ENCODE measurements at regions not wholly inside any gene's neighbourhood (a gene's known extent, or its start where the extent isn't known, plus 50 kb on each side); places are given as distances from the start of the nearest gene placed in this dataset.
A peak's percentile ranks its signal among the peaks of the same experiment; 100 is the strongest.
"Not testable (repeated sequence)": the region's sequence is repeated elsewhere in the genome, so short reads cannot be mapped to it uniquely, and the experiment has no call there.

- Histone ChIP-seq H2BK15ac (replicated peaks; ENCODE audit: low read depth) (no peak overlapping the region), H3K4me2 (ENCODE audit: low read length) (no peak overlapping the region), H3K79me1 (ENCODE audit: low read length) (no peaks in the 10 kb centered on the region), H2BK5ac (ENCODE audit: low read length) (no peak overlapping the region), H3K9ac (ENCODE audit: low read length) (no peak overlapping the region), H3K4ac (ENCODE audit: low read depth, low read length) (no peak overlapping the region), H3K4me1 (ENCODE audit: control insufficient read depth, low read depth, low read length) (no peaks in the 10 kb centered on the region), H3K36me3 (ENCODE audit: control insufficient read depth, insufficient read depth, low read length) (no peaks in the 10 kb centered on the region), H3K27me3 (ENCODE audit: insufficient read depth, low read length, poor library complexity) (no peaks in the 10 kb centered on the region), H3K56ac (ENCODE audit: low read length) (no peak overlapping the region), H3K4me3 (ENCODE audit: low read length) (no peak overlapping the region), H2AK5ac (ENCODE audit: low read length) (no peak overlapping the region), H3K79me2 (ENCODE audit: control insufficient read depth, insufficient read depth, low read length) (no peaks in the 10 kb centered on the region), H2BK120ac (ENCODE audit: low read depth, low read length) (no peak overlapping the region), H3K27ac (ENCODE audit: low read depth, low read length) (no peak overlapping the region), H4K8ac (ENCODE audit: low read depth, low read length) (no peak overlapping the region), H3K23ac (ENCODE audit: low read length) (no peak overlapping the region), H4K5ac (ENCODE audit: low read length) (no peak overlapping the region), H3K18ac (ENCODE audit: low read length) (no peak overlapping the region)
- no peak for DNase-seq
- WGBS (ENCODE audit: extremely low coverage, insufficient coverage, low lambda C conversion rate), result no CpG with 5 or more reads among the region's 4 CpGs
These were observed 239.1 kb downstream of the FOXG1 start for GRCh38 chr14:29005647-29006046.

GRCh38 chr14:29007990-29008389 lies 241.4 kb downstream of the FOXG1 start:
- WGBS (ENCODE audit: extremely low coverage, insufficient coverage, low lambda C conversion rate), result no CpG with 5 or more reads among the region's 2 CpGs
- no peak overlapping the region for H2BK5ac ChIP-seq (ENCODE audit: low read length)
- no peak overlapping the region for H2AK5ac ChIP-seq (ENCODE audit: low read length)
- no peak overlapping the region for H3K23ac ChIP-seq (ENCODE audit: low read length)
- H4K5ac ChIP-seq (ENCODE audit: low read length), result no peak overlapping the region
- H3K18ac ChIP-seq (ENCODE audit: low read length), result no peak overlapping the region
- H3K4ac ChIP-seq (ENCODE audit: low read depth, low read length), result no peak overlapping the region
- no peak overlapping the region for H3K4me2 ChIP-seq (ENCODE audit: low read length)
- no peaks in the 10 kb centered on the region for H3K4me1 ChIP-seq (ENCODE audit: control insufficient read depth, low read depth, low read length)
- no peak overlapping the region for H2BK120ac ChIP-seq (ENCODE audit: low read depth, low read length)
- no peaks in the 10 kb centered on the region for H3K79me1 ChIP-seq (ENCODE audit: low read length)
- no peak for DNase-seq
- no peak overlapping the region for H2BK15ac ChIP-seq (replicated peaks; ENCODE audit: low read depth)
- H4K8ac ChIP-seq (ENCODE audit: low read depth, low read length), result no peak overlapping the region
- H3K79me2 ChIP-seq (ENCODE audit: control insufficient read depth, insufficient read depth, low read length), result no peaks in the 10 kb centered on the region
- no peak overlapping the region for H3K27ac ChIP-seq (ENCODE audit: low read depth, low read length)
- no peak overlapping the region for H3K4me3 ChIP-seq (ENCODE audit: low read length)
- H3K56ac ChIP-seq (ENCODE audit: low read length), result no peak overlapping the region
- H3K36me3 ChIP-seq (ENCODE audit: control insufficient read depth, insufficient read depth, low read length), result no peaks in the 10 kb centered on the region
- no peak overlapping the region for H3K9ac ChIP-seq (ENCODE audit: low read length)
- H3K27me3 ChIP-seq (ENCODE audit: insufficient read depth, low read length, poor library complexity), result no peaks in the 10 kb centered on the region

GRCh38 chr14:29016050-29016900 lies 249.7 kb downstream of the FOXG1 start:
- no peak overlapping the region for H3K4ac ChIP-seq (ENCODE audit: low read depth, low read length)
- H3K79me1 ChIP-seq (ENCODE audit: low read length), result no peaks in the 10 kb centered on the region
- H4K8ac ChIP-seq (ENCODE audit: low read depth, low read length), result no peak overlapping the region
- no peaks in the 10 kb centered on the region for H3K36me3 ChIP-seq (ENCODE audit: control insufficient read depth, insufficient read depth, low read length)
- no peak overlapping the region for H2BK120ac ChIP-seq (ENCODE audit: low read depth, low read length)
- no peaks in the 10 kb centered on the region for H3K4me1 ChIP-seq (ENCODE audit: control insufficient read depth, low read depth, low read length)
- no peak overlapping the region for H3K18ac ChIP-seq (ENCODE audit: low read length)
- no peak overlapping the region for H3K4me3 ChIP-seq (ENCODE audit: low read length)
- WGBS (ENCODE audit: extremely low coverage, insufficient coverage, low lambda C conversion rate), result no CpG with 5 or more reads among the region's 10 CpGs
- H2BK15ac ChIP-seq (replicated peaks; ENCODE audit: low read depth), result no peak overlapping the region
- H2AK5ac ChIP-seq (ENCODE audit: low read length), result no peak overlapping the region
- H3K4me2 ChIP-seq (ENCODE audit: low read length), result no peak overlapping the region
- no peaks in the 10 kb centered on the region for H3K79me2 ChIP-seq (ENCODE audit: control insufficient read depth, insufficient read depth, low read length)
- DNase-seq, result peak; percentile 79
- H2BK5ac ChIP-seq (ENCODE audit: low read length), result no peak overlapping the region
- no peak overlapping the region for H3K27ac ChIP-seq (ENCODE audit: low read depth, low read length)
- no peaks in the 10 kb centered on the region for H3K27me3 ChIP-seq (ENCODE audit: insufficient read depth, low read length, poor library complexity)
- no peak overlapping the region for H3K9ac ChIP-seq (ENCODE audit: low read length)
- H3K56ac ChIP-seq (ENCODE audit: low read length), result no peak overlapping the region
- H3K23ac ChIP-seq (ENCODE audit: low read length), result no peak overlapping the region
- H4K5ac ChIP-seq (ENCODE audit: low read length), result no peak overlapping the region

- DNase-seq; H3K56ac ChIP-seq (ENCODE audit: low read length); H3K23ac ChIP-seq (ENCODE audit: low read length); H3K18ac ChIP-seq (ENCODE audit: low read length); H4K5ac ChIP-seq (ENCODE audit: low read length); H3K4ac ChIP-seq (ENCODE audit: low read depth, low read length); H2BK5ac ChIP-seq (ENCODE audit: low read length); H2BK15ac ChIP-seq (replicated peaks; ENCODE audit: low read depth); H3K36me3 ChIP-seq (ENCODE audit: control insufficient read depth, insufficient read depth, low read length); H3K27ac ChIP-seq (ENCODE audit: low read depth, low read length); H3K4me2 ChIP-seq (ENCODE audit: low read length); H2BK120ac ChIP-seq (ENCODE audit: low read depth, low read length); H3K27me3 ChIP-seq (ENCODE audit: insufficient read depth, low read length, poor library complexity); H4K8ac ChIP-seq (ENCODE audit: low read depth, low read length); H3K4me3 ChIP-seq (ENCODE audit: low read length); H2AK5ac ChIP-seq (ENCODE audit: low read length); H3K79me1 ChIP-seq (ENCODE audit: low read length); H3K79me2 ChIP-seq (ENCODE audit: control insufficient read depth, insufficient read depth, low read length); H3K9ac ChIP-seq (ENCODE audit: low read length); H3K4me1 ChIP-seq (ENCODE audit: control insufficient read depth, low read depth, low read length): not testable (repeated sequence)
These were observed 256.9 kb downstream of the FOXG1 start for GRCh38 chr14:29023505-29023904.

- H3K36me3 ChIP-seq (ENCODE audit: control insufficient read depth, insufficient read depth, low read length); H3K23ac ChIP-seq (ENCODE audit: low read length); H3K9ac ChIP-seq (ENCODE audit: low read length); H2BK120ac ChIP-seq (ENCODE audit: low read depth, low read length); H3K4me1 ChIP-seq (ENCODE audit: control insufficient read depth, low read depth, low read length); H3K18ac ChIP-seq (ENCODE audit: low read length); H2BK5ac ChIP-seq (ENCODE audit: low read length); H3K79me1 ChIP-seq (ENCODE audit: low read length); H4K8ac ChIP-seq (ENCODE audit: low read depth, low read length); H3K4ac ChIP-seq (ENCODE audit: low read depth, low read length); H3K27me3 ChIP-seq (ENCODE audit: insufficient read depth, low read length, poor library complexity); H3K27ac ChIP-seq (ENCODE audit: low read depth, low read length); H3K4me2 ChIP-seq (ENCODE audit: low read length); H3K79me2 ChIP-seq (ENCODE audit: control insufficient read depth, insufficient read depth, low read length); H3K56ac ChIP-seq (ENCODE audit: low read length); H3K4me3 ChIP-seq (ENCODE audit: low read length); H2AK5ac ChIP-seq (ENCODE audit: low read length); DNase-seq; H2BK15ac ChIP-seq (replicated peaks; ENCODE audit: low read depth); H4K5ac ChIP-seq (ENCODE audit: low read length): not testable (repeated sequence)
- WGBS (ENCODE audit: extremely low coverage, insufficient coverage, low lambda C conversion rate), result no CpG with 5 or more reads among the region's 3 CpGs
These were observed 260.9 kb downstream of the FOXG1 start for GRCh38 chr14:29027441-29027840.

Data from mesendoderm (in vitro differentiated cells).